KBM-7 (cell line): ENCODE measurements at regions not wholly inside any gene's neighbourhood (a gene's known extent, or its start where the extent isn't known, plus 50 kb on each side); places are given as distances from the start of the nearest gene placed in this dataset.
"Not testable (repeated sequence)": the region's sequence is repeated elsewhere in the genome, so short reads cannot be mapped to it uniquely, and the experiment has no call there.

Source experiments
- DNase-seq: peaks from one replicate; pipeline ENCODE4 v3.0.0-alpha.2; 2015
- in situ Hi-C: fragments of 300-500 bp; cut with MboI; formaldehyde crosslinking; loops from 2 replicates; pipeline ENCODE4 v1.14.3; 2020; ENCODE audit warnings: low sequenced_read_pairs, low pct_unique_long_range_greater_than_20kb, mixed read lengths

DNA sequence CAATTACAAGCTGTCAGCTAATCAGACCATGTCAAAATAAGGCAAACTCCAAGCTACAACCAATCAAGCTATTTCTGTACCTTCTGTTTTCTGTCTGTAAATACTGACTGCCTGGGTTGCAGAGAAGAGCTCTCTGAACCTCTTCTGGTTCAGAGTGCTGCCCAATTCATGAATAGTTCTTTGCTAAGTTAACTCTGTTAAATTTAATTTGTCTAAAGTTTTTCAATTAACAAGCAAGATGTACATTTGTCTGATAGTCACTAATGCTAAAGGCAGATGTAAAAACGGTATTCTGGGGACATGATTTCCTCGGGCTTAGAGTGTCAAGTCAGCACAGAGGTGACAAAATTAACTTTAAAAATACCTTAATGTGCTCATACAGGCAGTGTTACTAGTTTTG lies 408.3 kb upstream of the CLINT1 start:
- in situ Hi-C loops = no loop called here
- DNase-seq = no peak

DNA sequence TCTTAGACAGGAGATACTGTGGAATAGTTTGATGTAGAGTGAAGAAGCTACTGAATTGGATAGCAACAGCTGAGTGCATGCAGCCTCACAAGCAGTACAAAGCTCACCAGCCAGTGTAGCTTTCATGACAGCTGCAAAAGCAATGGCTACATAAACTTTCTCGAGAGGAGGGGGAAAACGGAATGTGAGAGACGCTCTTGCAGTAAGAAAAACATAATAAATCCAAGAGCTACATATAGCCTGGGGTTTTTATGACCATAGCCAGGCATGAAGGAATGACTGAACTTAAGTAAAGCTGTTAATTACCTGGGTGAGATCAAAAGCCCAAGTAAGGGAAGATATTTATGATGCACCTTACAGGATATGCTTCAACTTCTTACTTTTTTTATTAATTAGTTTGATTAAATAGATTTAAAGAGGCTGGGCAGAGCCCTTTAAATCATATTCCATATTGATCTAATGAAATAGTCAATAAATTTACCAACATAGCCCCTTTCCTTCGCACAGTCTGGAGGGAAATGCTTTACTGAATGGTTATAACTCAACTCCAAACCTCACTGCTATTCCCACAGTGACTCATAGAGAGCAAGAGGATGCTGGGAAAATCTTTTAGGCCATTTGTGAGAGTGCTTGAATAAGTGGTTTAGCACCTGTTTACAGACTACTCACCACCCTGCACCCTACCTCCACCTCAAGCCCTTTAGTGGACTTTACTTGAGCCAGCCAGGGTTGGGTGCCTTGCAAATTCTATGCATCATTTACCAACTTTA lies 407.2 kb upstream of the CLINT1 start:
- no peak for DNase-seq
- in situ Hi-C loops = no loop called here

DNA sequence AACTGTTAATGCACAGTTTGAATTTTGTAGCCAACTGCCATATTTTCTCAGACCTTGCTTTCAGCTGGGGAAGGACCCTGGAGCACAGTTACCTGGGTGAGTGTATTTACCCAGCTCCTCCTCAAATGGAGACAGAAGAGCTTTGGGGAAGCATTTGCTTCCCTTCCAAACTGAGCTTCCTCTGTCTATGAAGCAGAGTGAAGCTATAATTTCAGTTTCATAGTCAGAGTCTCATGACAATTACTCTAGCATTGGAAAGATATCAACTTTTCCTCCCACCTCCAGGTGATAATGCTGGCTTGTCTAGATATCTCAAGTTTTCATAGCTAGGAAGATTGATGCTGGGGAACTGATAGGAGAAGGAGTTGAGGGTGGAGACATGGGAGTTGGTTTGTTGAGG lies 406.4 kb upstream of the CLINT1 start:
- no peak for DNase-seq
- in situ Hi-C loops = no loop called here

DNA sequence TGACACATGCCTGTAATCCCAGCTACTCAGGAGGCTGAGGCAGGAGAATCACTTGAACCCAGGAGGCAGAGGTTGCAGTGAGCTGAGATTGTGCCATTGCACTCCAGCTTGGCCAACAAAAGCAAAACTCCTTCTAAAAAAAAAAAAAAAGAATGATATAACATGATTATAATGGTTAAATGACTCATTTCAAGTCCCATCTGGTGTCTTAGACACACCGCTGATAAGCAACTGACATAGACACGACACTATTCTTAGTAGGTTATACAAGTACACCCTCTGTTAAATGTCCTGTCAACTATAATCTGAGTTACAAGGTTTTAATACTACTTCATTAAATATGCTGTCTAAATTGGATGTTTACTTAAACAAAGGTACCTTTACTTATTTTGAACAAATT lies 405.3 kb upstream of the CLINT1 start:
- in situ Hi-C loops = no loop called here
- no peak for DNase-seq

DNA sequence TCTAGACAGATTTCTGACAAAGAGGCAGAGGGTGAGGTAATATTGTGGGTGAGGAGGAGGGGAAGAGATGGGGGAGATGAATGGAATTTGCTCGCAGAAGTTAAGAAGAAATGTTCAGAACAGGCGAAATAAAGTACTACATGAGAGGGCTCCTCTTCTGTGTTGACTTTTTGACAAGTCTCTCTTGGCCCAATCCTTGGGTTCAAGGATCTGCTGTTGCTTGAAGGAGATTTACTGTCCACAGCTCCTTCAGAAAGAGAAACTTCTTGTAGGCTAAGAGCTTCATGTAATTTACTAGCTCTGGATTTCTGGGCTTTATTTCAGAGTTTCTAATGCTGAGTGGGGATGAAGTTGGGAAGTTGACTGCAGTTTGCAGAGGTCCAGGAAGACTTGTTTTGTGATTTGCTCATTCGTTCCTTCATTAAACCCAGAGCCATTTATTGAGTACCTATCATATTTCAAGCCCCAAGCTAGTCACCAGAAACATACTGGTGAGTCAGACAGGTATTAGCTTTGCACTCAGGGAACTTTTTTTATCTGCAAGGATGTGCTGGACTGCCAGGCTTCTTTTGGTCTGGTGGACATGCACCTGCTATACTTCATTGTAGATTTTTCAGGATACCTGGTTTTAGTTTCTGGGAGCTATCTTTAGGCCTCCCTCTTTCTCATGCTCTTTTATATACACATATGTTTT lies 402.9 kb upstream of the CLINT1 start:
- in situ Hi-C loops = no loop called here
- DNase-seq = no peak

DNA sequence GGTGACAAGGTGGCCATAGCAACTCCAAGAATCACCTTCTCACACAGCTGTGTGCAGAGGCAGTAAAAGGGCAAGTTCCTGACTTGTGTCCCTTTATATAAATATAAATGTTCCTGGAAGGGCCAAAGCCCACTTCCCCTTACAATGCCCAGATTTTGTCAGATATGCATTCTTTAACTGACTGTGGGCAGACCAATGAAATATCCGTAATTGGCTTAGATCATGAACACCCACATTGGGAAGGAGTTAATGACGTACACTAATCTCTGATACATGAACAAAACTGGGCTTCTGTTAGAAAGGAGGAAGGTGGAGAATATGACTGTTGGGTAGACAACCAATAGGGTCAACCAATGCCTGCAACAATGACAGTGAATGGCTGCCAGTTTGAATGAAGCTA lies 397.2 kb upstream of the CLINT1 start:
- no peak for DNase-seq
- in situ Hi-C loops = no loop called here

DNA sequence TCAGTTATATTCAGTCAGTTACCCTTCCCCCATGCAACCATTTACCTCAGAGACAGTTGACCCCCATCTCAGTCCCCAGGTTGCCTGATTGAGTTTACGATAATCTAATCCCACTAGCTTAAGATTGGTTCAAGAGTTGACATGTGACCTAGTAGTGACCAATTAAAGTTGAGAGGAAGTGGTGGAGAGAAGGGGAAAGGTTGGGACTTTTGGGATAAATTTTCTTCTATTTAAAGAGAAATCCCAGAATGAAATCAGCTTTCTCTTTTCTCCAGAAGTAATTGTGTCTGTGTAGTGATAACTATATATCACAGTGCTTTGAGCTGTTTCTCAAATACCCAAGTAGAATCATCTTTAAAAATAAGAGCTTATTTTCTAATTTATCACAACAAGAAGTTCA lies 396.7 kb upstream of the CLINT1 start:
- DNase-seq = no peak
- in situ Hi-C loops = no loop called here

DNA sequence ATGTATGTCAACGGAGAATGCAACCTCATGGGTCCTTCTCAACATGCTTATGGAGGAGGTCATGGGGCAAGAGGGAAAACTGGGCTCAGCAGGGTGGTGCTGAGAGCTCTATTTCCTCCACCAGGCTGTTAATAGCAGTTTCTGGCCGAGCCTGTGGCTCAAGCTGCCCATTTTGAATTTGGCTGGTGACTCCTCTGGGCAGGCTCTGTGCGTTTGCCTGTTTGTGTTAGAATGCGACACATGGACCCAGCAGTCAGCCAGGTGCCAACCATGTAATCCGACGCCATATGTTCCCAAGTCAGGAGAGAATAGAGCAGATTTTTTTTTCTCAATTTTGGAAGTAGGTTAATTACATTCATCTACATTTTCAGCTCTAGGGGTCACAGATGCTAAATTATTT lies 387.7 kb upstream of the CLINT1 start:
- no peak for DNase-seq
- in situ Hi-C loops = no loop called here

DNA sequence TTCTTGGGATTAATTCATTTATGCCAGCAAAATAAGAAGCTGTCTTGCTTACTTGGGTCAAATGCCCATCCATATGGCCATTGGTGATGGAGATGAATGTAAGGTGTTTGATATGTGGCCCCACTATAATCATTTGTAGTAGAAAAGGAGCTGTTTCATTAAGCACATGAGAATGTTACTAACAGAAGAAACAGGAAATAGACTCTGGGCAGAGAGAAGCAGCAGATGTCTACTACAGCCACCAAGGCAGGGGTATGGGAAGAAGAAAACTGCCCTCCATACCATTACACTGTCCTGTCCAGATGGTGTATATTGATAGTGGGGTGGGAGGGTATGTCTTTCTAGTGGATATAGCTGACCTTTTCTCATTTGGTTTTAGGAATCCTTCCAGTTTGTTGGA lies 386.6 kb upstream of the CLINT1 start:
- DNase-seq = no peak
- in situ Hi-C loops = no loop called here

DNA sequence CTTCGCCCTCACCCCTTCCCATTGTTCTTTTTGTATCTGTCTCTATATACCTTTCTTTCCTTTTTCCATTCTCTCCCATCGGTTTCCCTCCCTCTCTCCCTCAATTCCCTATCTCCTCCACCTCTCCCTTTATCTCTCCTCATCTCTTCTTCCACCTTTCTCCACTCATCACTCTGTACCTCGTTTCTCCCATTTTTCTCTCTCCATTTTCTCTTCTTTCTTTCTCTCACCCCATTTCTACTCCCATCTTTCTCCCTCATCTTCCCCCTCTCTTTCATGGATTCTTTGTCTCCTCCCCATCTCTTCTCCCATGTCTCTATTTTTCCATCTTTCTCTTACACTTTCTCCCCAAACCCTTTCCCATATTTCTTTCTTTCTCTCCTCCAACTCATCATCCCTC lies 385.9 kb upstream of the CLINT1 start:
- in situ Hi-C loops = no loop called here
- no peak for DNase-seq

DNA sequence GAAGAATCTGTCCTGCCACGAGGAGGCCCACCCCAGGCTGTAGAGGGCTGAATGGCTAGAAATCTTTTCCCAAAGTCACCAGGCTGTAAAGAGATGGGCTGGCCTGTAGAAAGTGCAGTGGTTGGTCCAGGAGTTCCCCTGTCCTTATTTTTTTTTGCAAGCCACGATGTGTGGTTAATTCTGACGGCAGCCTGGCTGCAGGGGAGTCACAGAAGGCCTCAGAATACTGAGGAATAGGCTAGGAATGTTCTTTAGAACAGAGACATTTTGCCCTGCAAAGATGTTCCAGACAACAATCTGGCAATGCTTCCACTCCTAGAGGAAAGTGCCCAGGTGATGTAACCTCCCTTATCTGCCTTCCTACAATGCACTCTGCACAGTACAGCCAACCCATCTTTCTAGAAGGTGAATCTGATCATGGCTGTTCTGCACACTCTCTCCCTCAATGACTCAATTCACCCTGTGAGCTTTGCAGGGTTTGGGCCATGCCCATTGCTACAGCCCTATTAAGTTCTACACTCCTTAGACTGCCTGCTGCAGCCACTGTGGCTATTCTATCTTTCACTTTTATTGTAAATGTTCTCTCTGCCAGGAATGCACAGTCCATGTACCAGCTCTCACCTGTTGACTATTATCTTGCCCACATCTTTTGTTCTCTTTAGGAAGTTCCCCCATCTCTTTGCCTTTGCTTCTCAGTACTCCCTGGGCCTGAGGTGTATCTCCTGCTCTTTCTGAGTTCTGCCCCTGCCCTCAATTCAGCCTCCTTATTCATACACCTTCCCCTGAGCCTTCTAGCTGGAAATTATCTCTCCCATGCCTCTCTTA lies 377.8 kb upstream of the CLINT1 start:
- in situ Hi-C loops = no loop called here
- DNase-seq = no peak

DNA sequence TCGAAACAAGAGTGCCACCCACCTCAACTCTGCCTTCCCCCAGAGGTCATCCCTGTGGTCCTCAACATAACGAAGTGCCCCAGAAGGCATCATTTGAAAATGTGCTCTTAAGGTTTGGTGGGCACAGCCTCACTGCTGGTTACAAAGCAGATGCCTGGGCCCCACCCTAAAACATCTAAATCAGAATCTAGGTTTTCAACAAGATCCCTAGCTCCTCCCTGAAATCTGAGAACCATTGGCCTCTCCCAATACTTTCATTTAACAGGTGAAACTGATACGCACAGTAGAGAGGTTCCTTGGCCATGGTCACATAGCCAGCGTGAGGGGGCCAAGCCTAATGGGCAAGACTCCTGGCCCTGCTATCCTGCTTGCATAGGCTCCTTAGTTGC lies 376.2 kb upstream of the CLINT1 start:
- in situ Hi-C loops = no loop called here
- DNase-seq = no peak

DNA sequence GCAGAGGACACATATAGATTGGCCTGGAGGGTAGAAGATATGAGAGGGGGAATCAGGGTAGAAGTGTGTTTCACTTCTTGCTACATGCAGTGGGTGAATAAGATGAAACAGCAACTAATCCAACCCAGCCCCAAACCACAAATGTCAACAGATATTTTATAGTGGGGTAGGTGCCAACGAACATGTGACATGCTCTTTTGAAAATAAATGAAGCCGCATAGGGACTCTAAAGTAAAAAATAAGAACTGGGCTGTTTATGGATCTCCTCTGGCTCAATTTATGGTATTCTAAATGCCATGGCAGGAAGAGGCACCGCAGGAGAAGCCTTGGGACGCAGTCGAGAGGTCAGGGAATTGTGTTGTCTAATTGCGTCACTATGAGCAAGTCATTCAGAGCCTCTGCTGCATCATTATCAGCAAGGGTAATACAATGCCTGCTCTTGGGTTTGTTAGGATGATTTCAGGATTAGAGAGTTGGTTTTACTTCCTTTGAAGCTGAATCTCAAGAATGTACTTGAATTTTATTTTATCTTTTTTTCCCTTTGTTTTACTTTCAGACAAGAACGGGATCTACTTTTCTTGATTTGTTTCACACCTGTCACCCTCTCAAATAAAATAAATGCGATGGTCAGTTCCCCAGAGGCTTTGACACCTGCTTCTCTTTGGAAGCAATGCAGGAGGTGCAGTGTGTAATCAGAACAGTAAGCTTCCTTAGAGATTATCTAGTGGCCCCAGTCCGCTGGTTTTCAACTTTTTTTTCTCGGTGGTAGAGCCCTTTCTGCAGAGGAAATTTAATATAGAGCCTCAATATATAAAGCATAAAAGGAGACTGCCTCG lies 375.6 kb upstream of the CLINT1 start:
- in situ Hi-C loops = no loop called here
- DNase-seq = no peak

DNA sequence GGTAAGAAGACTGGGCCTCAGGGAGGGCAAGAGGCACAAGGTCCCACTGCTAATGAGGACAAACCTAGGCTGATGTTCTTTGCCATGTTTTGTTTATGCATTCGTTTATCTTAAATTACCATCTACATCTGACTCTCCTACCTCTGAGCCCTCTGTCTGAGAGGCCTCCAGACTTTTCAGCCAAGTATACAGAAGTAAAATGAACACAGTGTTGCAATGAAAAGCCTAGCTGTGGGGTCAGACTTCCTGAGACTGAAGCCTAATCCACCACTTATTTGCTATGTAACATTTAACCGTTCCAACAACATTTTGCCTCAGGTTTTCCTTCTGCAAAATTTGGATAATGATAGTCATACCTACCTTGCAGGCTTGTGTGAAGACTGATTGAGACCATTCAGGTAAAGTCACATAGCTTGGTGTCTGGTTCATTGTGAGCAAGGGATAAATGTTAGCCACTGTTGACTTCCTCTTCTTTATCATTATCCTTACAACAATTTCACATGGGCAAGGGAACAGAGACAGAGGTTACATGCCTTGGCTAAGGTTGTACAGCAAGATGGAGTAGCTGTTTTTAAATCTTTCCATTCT lies 374.9 kb upstream of the CLINT1 start:
- no peak for DNase-seq
- in situ Hi-C loops = no loop called here

DNA sequence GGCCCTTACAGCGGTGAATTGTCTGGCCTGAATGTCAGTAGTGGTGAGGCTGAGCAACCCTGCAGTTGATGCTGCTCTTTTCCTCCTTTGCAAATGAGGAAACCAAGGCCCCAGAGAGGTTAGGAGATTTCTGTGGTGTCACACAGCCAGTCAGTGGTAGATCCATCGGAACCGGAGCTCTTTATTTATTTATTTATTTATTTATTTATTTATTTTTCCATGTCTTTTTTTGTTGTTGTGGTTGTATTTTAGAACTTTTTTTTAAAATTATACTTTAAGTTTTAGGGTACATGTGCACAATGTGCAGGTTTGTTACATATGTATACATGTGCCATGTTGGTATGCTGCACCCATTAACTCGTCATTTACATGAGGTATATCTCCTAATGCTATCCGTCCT lies 368.4 kb upstream of the CLINT1 start:
- in situ Hi-C loops, DNase-seq: not testable (repeated sequence)

DNA sequence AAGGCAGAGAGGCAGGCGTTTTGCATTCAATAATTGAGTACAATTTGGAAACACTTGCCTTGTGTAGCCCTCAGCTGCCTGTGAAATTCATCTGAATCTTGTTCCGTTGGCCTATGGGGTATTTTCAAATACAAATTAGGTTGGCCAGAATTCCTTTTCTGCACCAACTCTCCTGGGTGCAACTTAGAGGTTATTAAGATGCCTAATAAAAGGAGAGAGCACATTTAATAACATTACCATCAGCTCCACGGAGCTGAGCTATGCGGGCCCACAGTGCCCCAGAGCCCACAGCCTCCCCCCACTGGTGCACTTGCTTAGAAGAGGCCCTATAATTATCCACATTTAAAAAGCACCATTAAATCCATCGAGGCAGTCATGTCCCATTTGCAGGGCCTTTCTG lies 367.6 kb upstream of the CLINT1 start:
- DNase-seq = no peak
- in situ Hi-C loops = no loop called here

DNA sequence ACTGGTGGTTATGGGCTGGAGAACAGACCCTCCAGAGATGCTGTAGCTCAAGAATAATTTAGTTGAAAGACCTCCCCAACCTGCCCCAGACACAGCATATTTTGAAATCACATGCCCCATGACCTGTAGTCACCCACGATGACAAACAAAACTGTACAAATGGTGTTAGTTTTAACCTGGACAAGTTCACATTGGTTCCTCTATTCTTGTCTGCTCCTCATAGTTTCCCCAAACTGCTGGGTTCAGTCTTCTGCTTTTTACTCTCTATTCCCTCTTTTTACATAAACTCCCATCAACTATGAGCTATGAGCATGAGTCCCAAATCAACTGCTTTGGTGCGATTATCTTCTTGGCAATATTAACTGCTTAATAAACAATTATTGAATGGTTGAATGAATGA lies 365.3 kb upstream of the CLINT1 start:
- DNase-seq = no peak
- in situ Hi-C loops = no loop called here

DNA sequence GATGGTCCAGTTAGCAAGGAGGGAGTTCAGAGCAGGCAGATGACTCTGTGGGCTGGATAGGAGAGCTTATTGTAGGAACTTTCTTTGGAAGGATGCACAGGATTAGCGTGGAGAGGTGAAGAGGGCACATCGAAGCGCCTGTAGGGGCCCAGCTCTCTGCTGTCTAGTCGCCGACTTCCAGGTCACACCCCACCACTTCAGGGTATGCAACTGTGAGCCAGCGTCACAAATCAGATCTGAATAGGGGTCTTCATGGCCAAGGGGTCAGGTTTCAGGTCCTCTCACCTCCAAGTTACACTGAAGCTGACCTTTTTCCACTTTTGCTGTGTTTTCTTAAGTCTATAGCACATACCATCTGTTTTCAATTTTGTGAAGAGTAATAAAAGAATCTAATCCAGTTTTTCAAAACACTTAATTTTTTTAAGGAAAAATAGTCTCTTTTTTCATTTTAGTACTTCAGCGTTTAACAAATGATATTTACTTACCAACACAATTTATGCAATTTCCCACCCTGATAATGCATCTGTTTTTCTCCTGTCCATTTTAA lies 364.2 kb upstream of the CLINT1 start:
- DNase-seq = no peak
- in situ Hi-C loops = no loop called here

DNA sequence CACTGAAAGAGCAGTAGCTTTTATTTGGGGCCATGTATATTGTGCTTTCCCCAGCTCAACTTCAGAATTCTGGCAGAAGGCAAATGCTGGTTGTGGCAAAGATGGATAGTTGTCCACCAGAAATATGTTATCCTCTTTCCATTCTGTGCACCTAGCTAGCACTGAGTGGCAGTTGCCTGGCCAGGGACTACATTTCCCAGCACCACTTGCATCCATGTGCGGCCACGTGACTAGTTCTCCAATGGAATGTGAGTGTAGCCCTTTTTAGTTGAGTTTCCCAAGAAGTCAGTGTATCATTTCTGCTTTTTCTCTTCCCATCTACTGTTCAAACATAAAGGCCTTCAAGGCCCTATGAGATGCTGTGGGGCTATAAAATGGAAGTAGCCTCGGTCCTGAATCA lies 354.0 kb upstream of the CLINT1 start:
- in situ Hi-C loops = no loop called here
- no peak for DNase-seq
